ENCODE measurements at regions not wholly inside any gene's neighbourhood (a gene's known extent, or its start where the extent isn't known, plus 50 kb on each side); places are given as distances from the start of the nearest gene placed in this dataset.

DNA sequence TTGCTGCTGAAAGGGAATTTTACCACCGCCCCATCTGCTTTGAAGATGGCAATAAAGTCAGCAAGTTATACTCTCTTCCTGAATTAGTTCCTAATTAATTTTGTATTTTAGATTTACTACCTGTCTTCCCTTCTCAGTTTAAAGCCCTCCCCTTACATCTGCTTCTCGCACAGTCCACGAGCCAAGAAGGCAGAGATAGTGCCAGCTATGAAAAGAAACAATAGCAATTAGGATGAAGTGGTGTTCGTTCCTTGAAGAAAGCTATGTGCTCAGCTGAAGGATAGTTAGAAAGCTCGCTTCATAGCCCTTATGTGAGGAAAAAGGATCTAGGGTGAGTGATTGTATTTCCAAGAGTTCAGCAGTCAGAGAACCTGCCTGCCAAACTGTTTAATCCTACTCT lies 1678.8 kb upstream of the TENM3 start:
- no peak for TF ChIP-seq CEBPB (IDR thresholded peaks at IDR 0.05; ENCODE audit: borderline replicate concordance in 1 of 2, low read depth in 2 of 2, low read length in 2 of 2)
- no peak for TF ChIP-seq CHD4 (IDR thresholded peaks at IDR 0.05)

Measured in GM12878 (cell line).